OCI-LY7 (cell line): ENCODE measurements at regions not wholly inside any gene's neighbourhood (a gene's known extent, or its start where the extent isn't known, plus 50 kb on each side); places are given as distances from the start of the nearest gene placed in this dataset.

Source experiments
- BruUV-seq: library from RNA; stranded (reverse); fragments of 400-500 nt; replicated peaks from 2 replicates; lab custom pipeline; 2021; lab: Mats Ljungman, UMichigan
- CTCF ChIA-PET: fragments of 300-600 bp; sonication (Branson Sonifier 250); formaldehyde crosslinking; loops from one replicate; lab custom pipeline; 2022; ENCODE audit warnings: antibody characterized with exemption; ENCODE audit not compliant: unreplicated experiment; lab: Charles Lee
- POLR2A ChIA-PET: fragments of 300-600 bp; sonication (Branson Sonifier 250); formaldehyde crosslinking; loops from one replicate; lab custom pipeline; 2022; ENCODE audit warnings: antibody characterized with exemption; lab: Charles Lee
- DNase-seq: peaks from one replicate; pipeline ENCODE4 v3.0.0-alpha.2; 2015; ENCODE audit warnings: low spot score
- H2AFZ ChIP-seq: fragments of 200-600 bp; sonication (generic), shearing (Covaris generic); 2 replicates; pipeline ENCODE4 v1.6.1; 2014; ENCODE audit warnings: mild to moderate bottlenecking, antibody characterized with exemption, low read length, moderate library complexity
- H3K27ac ChIP-seq: fragments of 200-600 bp; sonication (generic); 2 replicates; pipeline ENCODE4 v1.5.1; 2014; ENCODE audit warnings: mixed run types, low read depth, mild to moderate bottlenecking, moderate library complexity, low read length, inconsistent platforms; ENCODE audit not compliant: poor library complexity, severe bottlenecking
- H3K36me3 ChIP-seq: fragments of 200-600 bp; sonication (generic); 2 replicates; pipeline ENCODE4 v1.6.1; 2014; ENCODE audit warnings: mild to moderate bottlenecking, antibody characterized with exemption, low read length, moderate library complexity, mixed read lengths; ENCODE audit not compliant: insufficient read depth
- H3K4me1 ChIP-seq: fragments of 200-600 bp; sonication (generic); 2 replicates; pipeline ENCODE4 v1.5.1; 2014; ENCODE audit warnings: mild to moderate bottlenecking, low read length; ENCODE audit not compliant: insufficient read depth, poor library complexity, severe bottlenecking
- H3K4me2 ChIP-seq: fragments of 200-600 bp; sonication (generic); 2 replicates; pipeline ENCODE4 v1.6.1; 2014; ENCODE audit warnings: mild to moderate bottlenecking, low read length
- H3K4me3 ChIP-seq: fragments of 200-600 bp; sonication (generic); 2 replicates; pipeline ENCODE4 v1.5.1; 2014; ENCODE audit warnings: mild to moderate bottlenecking, low read depth, low read length; ENCODE audit not compliant: poor library complexity, severe bottlenecking
- H3K79me2 ChIP-seq: fragments of 200-600 bp; sonication (generic); 2 replicates; pipeline ENCODE4 v1.6.1; 2016; ENCODE audit warnings: low read depth, mild to moderate bottlenecking, low read length, moderate library complexity, mixed read lengths; ENCODE audit not compliant: insufficient read depth
- H3K9me2 ChIP-seq: fragments of 200-600 bp; sonication (generic); 2 replicates; pipeline ENCODE4 v1.6.1; 2016; ENCODE audit warnings: mild to moderate bottlenecking, low read length, mixed read lengths; ENCODE audit not compliant: insufficient read depth
- H3K9me3 ChIP-seq: fragments of 200-600 bp; sonication (generic); 2 replicates; pipeline ENCODE4 v1.6.1; 2014; ENCODE audit warnings: mild to moderate bottlenecking, mixed run types, low read length, mixed read lengths
- H4K20me1 ChIP-seq: fragments of 200-600 bp; sonication (generic); 2 replicates; pipeline ENCODE4 v1.6.1; 2014; ENCODE audit warnings: mild to moderate bottlenecking, antibody characterized with exemption, low read length, moderate library complexity, mixed read lengths; ENCODE audit not compliant: insufficient read depth
- EZH2phosphoT487 ChIP-seq: fragments of 200-600 bp; sonication (generic); IDR thresholded peaks from 2 replicates; pipeline ENCODE4 v1.6.1; 2018; ENCODE audit warnings: low read depth, borderline replicate concordance, mild to moderate bottlenecking, mixed run types, antibody characterized with exemption, low read length, moderate library complexity, mixed read lengths
- intact Hi-C: fragments of 100-400 bp; cut with micrococcal nuclease; formaldehyde crosslinking; loops from one replicate; pipeline ENCODE4 v1.10.0; 2022; ENCODE audit not compliant: unreplicated experiment
- TF ChIP-seq, protein P1 (sequence below): fragments of 200-600 bp; sonication (generic); conservative IDR thresholded peaks from 2 replicates; pipeline ENCODE4 v1.5.1; 2014; ENCODE audit warnings: mild to moderate bottlenecking, antibody characterized with exemption, low read length, moderate library complexity, mixed read lengths

DNA sequence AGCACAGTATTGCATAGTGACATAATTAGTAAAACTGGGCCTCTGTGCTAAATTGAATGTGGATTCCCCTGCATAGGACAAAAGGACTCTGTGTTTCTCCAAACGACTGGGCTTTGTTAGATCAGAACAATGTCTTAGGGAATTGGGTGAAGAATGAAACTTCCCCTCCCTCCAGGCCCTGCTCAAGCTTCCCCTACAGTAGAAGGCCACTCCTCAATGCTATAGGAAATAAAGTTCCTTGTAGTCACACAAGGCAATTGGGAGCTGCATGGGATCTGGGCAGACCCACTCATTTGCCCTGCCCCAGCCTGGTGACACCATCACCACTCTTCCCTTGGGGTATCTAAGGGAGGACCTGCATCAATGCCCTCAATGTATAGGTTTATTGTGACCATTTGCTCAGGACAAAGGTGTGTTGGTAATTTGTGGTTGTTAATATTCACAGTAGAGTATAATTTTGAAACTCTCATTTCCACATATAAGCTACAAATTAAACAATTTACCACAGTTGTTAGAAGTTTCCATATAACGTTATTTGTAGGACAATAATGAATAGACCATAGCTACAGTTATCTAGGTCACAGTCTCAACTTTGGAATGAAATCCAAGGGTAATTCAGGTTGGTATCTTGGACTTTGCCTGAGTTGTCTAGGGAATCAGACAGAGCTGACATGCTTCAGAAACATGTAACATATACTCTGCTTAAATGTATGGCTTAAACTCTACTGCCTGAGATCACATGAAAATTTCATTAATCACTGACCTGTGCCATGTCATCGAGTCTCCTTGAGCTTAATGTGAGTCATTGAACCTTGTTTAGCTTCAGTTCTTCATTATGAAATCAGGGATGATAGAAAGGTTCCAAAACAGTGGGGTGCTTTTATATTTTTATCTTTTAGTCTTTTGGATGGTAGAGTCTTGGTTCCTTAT is 64.8 kb upstream of the DARS1 start:
- H3K4me3 ChIP-seq, result no peak overlapping the region
- ChIA-PET POLR2A (interaction anchor here (0.6 to 2.1 kb wide), 8 partner anchors 10 to 721 kb away, joined by 3 to 6 read pairs (median 3); no protein-coding TSS in a partner anchor), CTCF (interaction anchor here (0.5 kb wide), 1 partner anchor 125 kb away, joined by 4 read pairs; no protein-coding TSS in a partner anchor)
- DNase-seq, result no peak
- peaks cover 40% of the 10 kb centered on the region for H3K4me1 ChIP-seq
- H4K20me1 ChIP-seq, result no peaks in the 10 kb centered on the region
- H3K4me2 ChIP-seq, result no peak overlapping the region
- H3K27ac ChIP-seq, result no peak overlapping the region
- intact Hi-C loops, result no loop called here
- no peaks in the 10 kb centered on the region for H3K79me2 ChIP-seq
- TF ChIP-seq EZH2phosphoT487, result no peak
- TF ChIP-seq, protein P1, sequence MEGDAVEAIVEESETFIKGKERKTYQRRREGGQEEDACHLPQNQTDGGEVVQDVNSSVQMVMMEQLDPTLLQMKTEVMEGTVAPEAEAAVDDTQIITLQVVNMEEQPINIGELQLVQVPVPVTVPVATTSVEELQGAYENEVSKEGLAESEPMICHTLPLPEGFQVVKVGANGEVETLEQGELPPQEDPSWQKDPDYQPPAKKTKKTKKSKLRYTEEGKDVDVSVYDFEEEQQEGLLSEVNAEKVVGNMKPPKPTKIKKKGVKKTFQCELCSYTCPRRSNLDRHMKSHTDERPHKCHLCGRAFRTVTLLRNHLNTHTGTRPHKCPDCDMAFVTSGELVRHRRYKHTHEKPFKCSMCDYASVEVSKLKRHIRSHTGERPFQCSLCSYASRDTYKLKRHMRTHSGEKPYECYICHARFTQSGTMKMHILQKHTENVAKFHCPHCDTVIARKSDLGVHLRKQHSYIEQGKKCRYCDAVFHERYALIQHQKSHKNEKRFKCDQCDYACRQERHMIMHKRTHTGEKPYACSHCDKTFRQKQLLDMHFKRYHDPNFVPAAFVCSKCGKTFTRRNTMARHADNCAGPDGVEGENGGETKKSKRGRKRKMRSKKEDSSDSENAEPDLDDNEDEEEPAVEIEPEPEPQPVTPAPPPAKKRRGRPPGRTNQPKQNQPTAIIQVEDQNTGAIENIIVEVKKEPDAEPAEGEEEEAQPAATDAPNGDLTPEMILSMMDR, result no peak
- no TSS peak for BruUV-seq
- H3K9me2 ChIP-seq, result no peaks in the 10 kb centered on the region
- no peaks in the 10 kb centered on the region for H3K36me3 ChIP-seq
- H3K9me3 ChIP-seq, result no peaks in the 10 kb centered on the region
- H2AFZ ChIP-seq, result no peak overlapping the region; the same call in 1 of the 2 replicates

DNA sequence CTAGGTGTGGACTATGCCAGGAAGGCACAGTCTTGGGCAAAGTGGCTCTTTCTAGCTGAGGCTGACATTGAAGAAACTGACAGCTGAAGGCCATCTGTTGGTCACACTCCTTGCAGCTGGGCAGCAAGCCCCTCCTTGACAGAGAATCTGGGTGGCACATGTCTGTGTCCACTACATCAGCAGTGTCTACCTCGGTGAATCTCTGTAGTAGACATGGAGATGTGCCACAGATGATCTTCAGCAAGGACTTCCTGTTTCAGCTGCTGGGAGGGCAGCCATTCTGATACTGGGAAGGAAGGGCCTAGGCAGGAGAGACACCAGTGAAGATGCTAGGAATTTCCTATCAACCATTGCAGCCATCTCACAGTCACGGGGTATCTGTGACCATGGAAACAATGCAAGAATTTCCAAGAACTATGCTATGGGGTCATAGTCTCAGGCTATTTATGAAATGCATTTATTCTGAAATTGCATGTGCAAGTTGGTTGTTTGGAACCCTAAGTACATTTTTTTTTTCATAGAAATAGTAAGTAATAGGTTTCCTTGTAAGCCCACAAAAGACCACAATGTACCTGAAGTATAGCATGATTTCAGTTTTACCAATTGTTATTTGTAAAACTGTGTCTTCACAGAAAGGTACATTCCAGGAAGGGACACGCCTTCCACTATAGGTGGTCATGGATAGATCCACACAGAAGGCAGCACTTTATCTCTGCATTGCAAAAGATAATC is 63.8 kb upstream of the DARS1 start:
- H3K9me2 ChIP-seq, result no peaks in the 10 kb centered on the region
- no TSS peak for BruUV-seq
- no peaks in the 10 kb centered on the region for H3K79me2 ChIP-seq
- H3K4me2 ChIP-seq, result no peak overlapping the region
- POLR2A ChIA-PET, result interaction anchor here (2.1 kb wide), 1 partner anchor 16 kb away, joined by 6 read pairs; no protein-coding TSS in a partner anchor
- intact Hi-C loops, result no loop called here
- H3K9me3 ChIP-seq, result no peaks in the 10 kb centered on the region
- TF ChIP-seq, protein P1, result no peak
- no peak for TF ChIP-seq EZH2phosphoT487
- no peak overlapping the region for H2AFZ ChIP-seq
- H3K4me3 ChIP-seq, result no peak overlapping the region
- H3K36me3 ChIP-seq, result no peaks in the 10 kb centered on the region
- CTCF ChIA-PET, result no interaction called here
- H4K20me1 ChIP-seq, result no peaks in the 10 kb centered on the region
- no peak overlapping the region for H3K27ac ChIP-seq
- peaks cover 40% of the 10 kb centered on the region for H3K4me1 ChIP-seq
- no peak for DNase-seq
